K562 (cell line): ENCODE measurements at regions not wholly inside any gene's neighbourhood (a gene's known extent, or its start where the extent isn't known, plus 50 kb on each side); places are given as distances from the start of the nearest gene placed in this dataset.

Source experiments
- BRCA1 ChIP-seq, 2 experiments: fragments of 450-650 bp in 1 of 2; sonication (generic) in 1 of 2; formaldehyde crosslinking in 1 of 2; IDR thresholded peaks; 2 replicates each; pipeline versions ENCODE4 v1.5.0 to v1.6.1; 2017 to 2020; ENCODE audit warnings: mild to moderate bottlenecking in 1 of 2, missing genetic modification reagents in 1 of 2
- CBFA2T2 ChIP-seq: fragments of 450-650 bp; conservative IDR thresholded peaks from 2 replicates; pipeline ENCODE4 v1.6.1; 2017; ENCODE audit warnings: mild to moderate bottlenecking
- CHCHD3 ChIP-seq: fragments of 250-450 bp; sonication (Bioruptor Pico); IDR thresholded peaks from 2 replicates; pipeline ENCODE4 v2.1.2; 2022; ENCODE audit warnings: mild to moderate bottlenecking
- COPS2 ChIP-seq: fragments of 450-650 bp; conservative IDR thresholded peaks from 2 replicates; pipeline ENCODE4 v1.6.1; 2016; ENCODE audit warnings: mild to moderate bottlenecking, moderate library complexity
- KLF10 ChIP-seq: fragments of 250-450 bp; sonication (Bioruptor Pico); IDR thresholded peaks from 2 replicates; pipeline ENCODE4 v1.6.1; 2021; ENCODE audit warnings: matching md5 sums
- MBD2 ChIP-seq: sonication (generic); IDR thresholded peaks from 2 replicates; pipeline ENCODE4 v1.6.1; 2016; ENCODE audit warnings: low read depth, borderline replicate concordance
- MXI1 ChIP-seq: IDR thresholded peaks from 2 replicates; pipeline ENCODE4 v1.6.1; 2011; ENCODE audit warnings: low read depth, mild to moderate bottlenecking, improper control_type of control experiment, low read length
- MYBL2 ChIP-seq, 2 experiments: fragments of 450-650 bp in 1 of 2; sonication (generic) in 1 of 2; formaldehyde crosslinking in 1 of 2; IDR thresholded peaks; 2 replicates each; pipeline versions ENCODE4 v1.6.1 to v1.8.1; 2017 to 2022; ENCODE audit warnings: borderline replicate concordance in 1 of 2, inconsistent platforms in 1 of 2, low read depth in 1 of 2, mild to moderate bottlenecking in 1 of 2, missing genetic modification reagents in 1 of 2, moderate library complexity in 1 of 2
- NONO ChIP-seq, 2 experiments: fragments of 200-400 bp in 1 of 2; fragments of 450-650 bp in 1 of 2; formaldehyde crosslinking in 1 of 2; IDR thresholded peaks; 2 replicates each; pipeline ENCODE4 v1.6.1; 2017; ENCODE audit warnings: low read depth in 2 of 2, mild to moderate bottlenecking in 2 of 2, moderate library complexity in 2 of 2, low read length in 1 of 2
- PCBP2 ChIP-seq: fragments of 200-400 bp; formaldehyde crosslinking; IDR thresholded peaks from 2 replicates; pipeline ENCODE4 v1.6.1; 2018; ENCODE audit warnings: low read length, low read depth, mild to moderate bottlenecking, moderate library complexity; ENCODE audit not compliant: poor library complexity, severe bottlenecking
- PRPF4 ChIP-seq: fragments of 200-400 bp; formaldehyde crosslinking; IDR thresholded peaks from one replicate; pipeline ENCODE4 v1.6.1; 2017; ENCODE audit warnings: low read length, low read depth, mild to moderate bottlenecking; ENCODE audit not compliant: insufficient read depth, poor library complexity, severe bottlenecking
- SMAD3 ChIP-seq: fragments of 450-650 bp; formaldehyde crosslinking; conservative IDR thresholded peaks from 2 replicates; pipeline ENCODE4 v1.4.0; 2020; ENCODE audit warnings: mild to moderate bottlenecking
- SNIP1 ChIP-seq: fragments of 450-650 bp; IDR thresholded peaks from 2 replicates; pipeline ENCODE4 v1.7.1; 2017; ENCODE audit warnings: low read depth, mild to moderate bottlenecking
- SREBF2 ChIP-seq: sonication (generic); formaldehyde crosslinking; IDR thresholded peaks from 2 replicates; pipeline ENCODE4 v1.4.0; 2020; ENCODE audit warnings: mild to moderate bottlenecking, missing genetic modification reagents
- TCF7L2 ChIP-seq: fragments of 150-350 bp; IDR thresholded peaks from 2 replicates; pipeline ENCODE4 v1.6.1; 2016; ENCODE audit warnings: low read depth, mild to moderate bottlenecking, low read length, moderate library complexity
- ZKSCAN1 ChIP-seq: fragments of 150-350 bp; IDR thresholded peaks from 2 replicates; pipeline ENCODE4 v1.6.1; 2016; ENCODE audit warnings: low read depth, low read length
- ZNF280A ChIP-seq: fragments of 450-650 bp; IDR thresholded peaks from 2 replicates; pipeline ENCODE4 v1.6.1; 2018; ENCODE audit warnings: mild to moderate bottlenecking, low read depth; ENCODE audit not compliant: partially characterized antibody
- ZNF785 ChIP-seq: fragments of 250-450 bp; sonication (Bioruptor Pico); IDR thresholded peaks from 2 replicates; pipeline ENCODE4 v1.4.0; 2020; ENCODE audit warnings: mild to moderate bottlenecking
- TF ChIP-seq, protein P1 (sequence below), 2 experiments: fragments of 450-650 bp in 1 of 2; IDR thresholded peaks; 2 replicates each; pipeline ENCODE4 v1.6.1; 2011 to 2017; ENCODE audit warnings: low read depth in 2 of 2, antibody characterized with exemption in 1 of 2, borderline replicate concordance in 1 of 2, low read length in 1 of 2, mild to moderate bottlenecking in 1 of 2, mixed read lengths in 1 of 2; ENCODE audit not compliant: control insufficient read depth in 1 of 2
- TF ChIP-seq, protein P2 (sequence below): fragments of 450-650 bp; formaldehyde crosslinking; IDR thresholded peaks from 2 replicates; pipeline ENCODE4 v1.4.0; 2020; ENCODE audit warnings: mild to moderate bottlenecking, mixed read lengths

- TF ChIP-seq, protein P1, sequence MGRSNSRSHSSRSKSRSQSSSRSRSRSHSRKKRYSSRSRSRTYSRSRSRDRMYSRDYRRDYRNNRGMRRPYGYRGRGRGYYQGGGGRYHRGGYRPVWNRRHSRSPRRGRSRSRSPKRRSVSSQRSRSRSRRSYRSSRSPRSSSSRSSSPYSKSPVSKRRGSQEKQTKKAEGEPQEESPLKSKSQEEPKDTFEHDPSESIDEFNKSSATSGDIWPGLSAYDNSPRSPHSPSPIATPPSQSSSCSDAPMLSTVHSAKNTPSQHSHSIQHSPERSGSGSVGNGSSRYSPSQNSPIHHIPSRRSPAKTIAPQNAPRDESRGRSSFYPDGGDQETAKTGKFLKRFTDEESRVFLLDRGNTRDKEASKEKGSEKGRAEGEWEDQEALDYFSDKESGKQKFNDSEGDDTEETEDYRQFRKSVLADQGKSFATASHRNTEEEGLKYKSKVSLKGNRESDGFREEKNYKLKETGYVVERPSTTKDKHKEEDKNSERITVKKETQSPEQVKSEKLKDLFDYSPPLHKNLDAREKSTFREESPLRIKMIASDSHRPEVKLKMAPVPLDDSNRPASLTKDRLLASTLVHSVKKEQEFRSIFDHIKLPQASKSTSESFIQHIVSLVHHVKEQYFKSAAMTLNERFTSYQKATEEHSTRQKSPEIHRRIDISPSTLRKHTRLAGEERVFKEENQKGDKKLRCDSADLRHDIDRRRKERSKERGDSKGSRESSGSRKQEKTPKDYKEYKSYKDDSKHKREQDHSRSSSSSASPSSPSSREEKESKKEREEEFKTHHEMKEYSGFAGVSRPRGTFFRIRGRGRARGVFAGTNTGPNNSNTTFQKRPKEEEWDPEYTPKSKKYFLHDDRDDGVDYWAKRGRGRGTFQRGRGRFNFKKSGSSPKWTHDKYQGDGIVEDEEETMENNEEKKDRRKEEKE (IDR thresholded peaks at IDR 0.05; ENCODE audit: borderline replicate concordance in 1 of 2, control insufficient read depth in 1 of 2, low read depth in 2 of 2, low read length in 1 of 2) = no peak
- no peak for TF ChIP-seq PRPF4
- no peak for TF ChIP-seq TCF7L2
- TF ChIP-seq MXI1 = no peak
- no peak for TF ChIP-seq PCBP2
- no peak for TF ChIP-seq ZNF280A
- no peak for TF ChIP-seq CHCHD3 (CRISPR knock-in tag)
- TF ChIP-seq MYBL2 (IDR thresholded peaks at IDR 0.05; ENCODE audit: low read depth) = no peak; the same call in 1 of the 2 replicates
- TF ChIP-seq MYBL2 (CRISPR knock-in tag; IDR thresholded peaks at IDR 0.05; ENCODE audit: borderline replicate concordance) = no peak
- TF ChIP-seq ZKSCAN1 = no peak
- TF ChIP-seq SREBF2 (CRISPR knock-in tag) = no peak
- TF ChIP-seq SNIP1 = no peak
- peak; percentile 87 for TF ChIP-seq CBFA2T2
- TF ChIP-seq BRCA1 (IDR thresholded peaks at IDR 0.05) = no peak
- no peak for TF ChIP-seq BRCA1 (CRISPR knock-in tag; IDR thresholded peaks at IDR 0.05)
- TF ChIP-seq KLF10 (CRISPR knock-in tag) = no peak
- TF ChIP-seq SMAD3 (CRISPR knock-in tag) = peak; percentile 36; the same call in 1 of the 2 replicates
- TF ChIP-seq MBD2 = peak; percentile 85; the same call in 1 of the 2 replicates
- no peak for TF ChIP-seq COPS2
- TF ChIP-seq NONO (IDR thresholded peaks at IDR 0.05; ENCODE audit: low read depth in 2 of 2, low read length in 1 of 2) = 0 out of 4 replicates have a peak, but pooled peaks of 1 of the 2 experiments have one; percentile 21
- no peak for TF ChIP-seq ZNF785 (CRISPR knock-in tag)
- TF ChIP-seq, protein P2, sequence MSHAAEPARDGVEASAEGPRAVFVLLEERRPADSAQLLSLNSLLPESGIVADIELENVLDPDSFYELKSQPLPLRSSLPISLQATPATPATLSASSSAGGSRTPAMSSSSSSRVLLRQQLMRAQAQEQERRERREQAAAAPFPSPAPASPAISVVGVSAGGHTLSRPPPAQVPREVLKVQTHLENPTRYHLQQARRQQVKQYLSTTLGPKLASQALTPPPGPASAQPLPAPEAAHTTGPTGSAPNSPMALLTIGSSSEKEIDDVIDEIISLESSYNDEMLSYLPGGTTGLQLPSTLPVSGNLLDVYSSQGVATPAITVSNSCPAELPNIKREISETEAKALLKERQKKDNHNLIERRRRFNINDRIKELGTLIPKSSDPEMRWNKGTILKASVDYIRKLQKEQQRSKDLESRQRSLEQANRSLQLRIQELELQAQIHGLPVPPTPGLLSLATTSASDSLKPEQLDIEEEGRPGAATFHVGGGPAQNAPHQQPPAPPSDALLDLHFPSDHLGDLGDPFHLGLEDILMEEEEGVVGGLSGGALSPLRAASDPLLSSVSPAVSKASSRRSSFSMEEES = no peak
These were observed 108.2 kb upstream of the MED13L start (continued) for GRCh38 chr12:116385486-116386217.
